Kidney (tissue), 13 donors: ENCODE measurements at regions not wholly inside any gene's neighbourhood (a gene's known extent, or its start where the extent isn't known, plus 50 kb on each side); places are given as distances from the start of the nearest gene placed in this dataset.
A peak's percentile ranks its signal among the peaks of the same experiment; 100 is the strongest.
"Not testable (repeated sequence)": the region's sequence is repeated elsewhere in the genome, so short reads cannot be mapped to it uniquely, and the experiment has no call there.

ENCODE experiments used
- DNase-seq, 5 donors: peaks; one replicate each; pipeline ENCODE4 v3.0.0-alpha.2; 2013 to 2020
- FAIRE-seq: peaks from 2 replicates; lab custom pipeline; 2012; peaks lifted over from hg19 to GRCh38; lab: Jason Lieb, UNC
- H3K27ac ChIP-seq, 2 donors: one replicate each; pipeline ENCODE4 v1.7.0; 2013; ENCODE audit warnings: low read depth in 2 of 2, low read length in 2 of 2, inconsistent platforms in 1 of 2
- H3K27me3 ChIP-seq: one replicate; pipeline ENCODE4 v1.7.1; 2013; ENCODE audit warnings: low read length, inconsistent platforms; ENCODE audit not compliant: control insufficient read depth, insufficient read depth
- H3K36me3 ChIP-seq, 3 donors: one replicate each; pipeline versions ENCODE4 v1.7.0 to v1.7.1; 2013; ENCODE audit warnings: low read length in 3 of 3, control low read depth in 1 of 3, inconsistent platforms in 1 of 3; ENCODE audit not compliant: insufficient read depth in 3 of 3, control insufficient read depth in 2 of 3
- H3K4me1 ChIP-seq, 3 donors: one replicate each; pipeline versions ENCODE4 v1.7.0 to v1.7.1; 2013; ENCODE audit warnings: low read length in 3 of 3, inconsistent platforms in 1 of 3, low read depth in 1 of 3; ENCODE audit not compliant: control insufficient read depth in 2 of 3, insufficient read depth in 2 of 3
- H3K4me3 ChIP-seq, 3 donors: one replicate each; pipeline versions ENCODE4 v1.7.0 to v1.8.1; 2013; ENCODE audit warnings: low read length in 3 of 3, control low read depth in 1 of 3, inconsistent platforms in 1 of 3
- H3K9ac ChIP-seq, 3 donors: one replicate each; pipeline versions ENCODE4 v1.7.0 to v1.7.1; 2013; ENCODE audit warnings: low read length in 3 of 3, control low read depth in 1 of 3, inconsistent platforms in 1 of 3
- H3K9me3 ChIP-seq, 3 donors: one replicate each; pipeline versions ENCODE4 v1.7.0 to v1.7.1; 2013; ENCODE audit warnings: low read length in 3 of 3, control low read depth in 1 of 3, inconsistent platforms in 1 of 3; ENCODE audit not compliant: control insufficient read depth in 2 of 3, insufficient read depth in 1 of 3
- CTCF ChIP-seq: IDR thresholded peaks from 3 replicates; pipeline ENCODE4 v1.5.1; 2012; ENCODE audit warnings: mild to moderate bottlenecking, moderate library complexity, borderline replicate concordance; ENCODE audit not compliant: insufficient read depth; ENCODE audit errors: extremely low read depth
- intact Hi-C: fragments of 100-400 bp; cut with DNase I; formaldehyde crosslinking; loops from one replicate; pipeline ENCODE4 v1.11.1; 2022
- donor health status: control.
- donor health status: control.
- donor health status: control.
- donor health status: control.
- donor health status: control.
- donor health status: DM: yes; HTN: yes; CAD: no.
- donor health status: Normal renal cell carcinoma (clear cell type).

GRCh38 chr19:29001141-29001581 lies 211.8 kb downstream of the UQCRFS1 start:
- H3K9ac ChIP-seq, result peak overlapping the region in 1 of 3 donors; percentile 4
- TF ChIP-seq CTCF, result no peak
- H3K27me3 ChIP-seq, result no peaks in the 10 kb centered on the region
- peak overlapping the region; percentile 61 to 75 for H3K27ac ChIP-seq
- intact Hi-C loops, result no loop called here
- no peaks in the 10 kb centered on the region for H3K9me3 ChIP-seq
- H3K4me3 ChIP-seq, result peak overlapping the region in 2 of 3 donors; percentile 9 to 16
- H3K4me1 ChIP-seq, result peaks cover 3 to 29% (median 5%) of the 10 kb centered on the region in 3 donors
- no peaks in the 10 kb centered on the region for H3K36me3 ChIP-seq
- FAIRE-seq (no peak), DNase-seq (peak in 4 of 5 donors; percentile 66 to 88 (median 76))

- DNase-seq, result peak in 1 of 5 donors; percentile 54
- H3K4me1 ChIP-seq, result peaks cover 3 to 29% (median 5%) of the 10 kb centered on the region in 3 donors
- no peaks in the 10 kb centered on the region for H3K36me3 ChIP-seq
- intact Hi-C loops, result no loop called here
- no peak for FAIRE-seq
- H3K27me3 ChIP-seq, result no peaks in the 10 kb centered on the region
- no peak overlapping the region for H3K9ac ChIP-seq
- peak overlapping the region in 1 of 2 donors; percentile 29 for H3K27ac ChIP-seq
- H3K4me3 ChIP-seq, result no peak overlapping the region
- no peak for TF ChIP-seq CTCF
- H3K9me3 ChIP-seq, result no peaks in the 10 kb centered on the region
Observed at GRCh38 chr19:28999724-29000433, 213.1 kb downstream of the UQCRFS1 start.

GRCh38 chr19:28998974-28999373 lies 214.0 kb downstream of the UQCRFS1 start:
- FAIRE-seq, result no peak
- peak in 1 of 5 donors; percentile 42 for DNase-seq
- intact Hi-C loops, result no loop called here
- Histone ChIP-seq H3K27me3 (no peaks in the 10 kb centered on the region), H3K4me1 (peaks cover 3 to 29% (median 5%) of the 10 kb centered on the region in 3 donors), H3K4me3 (no peak overlapping the region), H3K36me3 (no peaks in the 10 kb centered on the region), H3K27ac (peak overlapping the region in 1 of 2 donors; percentile 32), H3K9me3 (no peaks in the 10 kb centered on the region), H3K9ac (no peak overlapping the region)
- TF ChIP-seq CTCF, result no peak

- peak overlapping the region in 1 of 2 donors; percentile 55 for H3K27ac ChIP-seq
- H3K9me3 ChIP-seq, H3K4me3 ChIP-seq, intact Hi-C loops, H3K36me3 ChIP-seq, H3K9ac ChIP-seq, H3K27me3 ChIP-seq, FAIRE-seq: not testable (repeated sequence)
- peak in 1 of 5 donors; percentile 24 for DNase-seq
- peaks cover 3 to 29% (median 5%) of the 10 kb centered on the region in 3 donors for H3K4me1 ChIP-seq
Observed at GRCh38 chr19:28997866-28998265, 215.1 kb downstream of the UQCRFS1 start.
